ENCODE measurements at regions not wholly inside any gene's neighbourhood (a gene's known extent, or its start where the extent isn't known, plus 50 kb on each side); places are given as distances from the start of the nearest gene placed in this dataset.

DNA sequence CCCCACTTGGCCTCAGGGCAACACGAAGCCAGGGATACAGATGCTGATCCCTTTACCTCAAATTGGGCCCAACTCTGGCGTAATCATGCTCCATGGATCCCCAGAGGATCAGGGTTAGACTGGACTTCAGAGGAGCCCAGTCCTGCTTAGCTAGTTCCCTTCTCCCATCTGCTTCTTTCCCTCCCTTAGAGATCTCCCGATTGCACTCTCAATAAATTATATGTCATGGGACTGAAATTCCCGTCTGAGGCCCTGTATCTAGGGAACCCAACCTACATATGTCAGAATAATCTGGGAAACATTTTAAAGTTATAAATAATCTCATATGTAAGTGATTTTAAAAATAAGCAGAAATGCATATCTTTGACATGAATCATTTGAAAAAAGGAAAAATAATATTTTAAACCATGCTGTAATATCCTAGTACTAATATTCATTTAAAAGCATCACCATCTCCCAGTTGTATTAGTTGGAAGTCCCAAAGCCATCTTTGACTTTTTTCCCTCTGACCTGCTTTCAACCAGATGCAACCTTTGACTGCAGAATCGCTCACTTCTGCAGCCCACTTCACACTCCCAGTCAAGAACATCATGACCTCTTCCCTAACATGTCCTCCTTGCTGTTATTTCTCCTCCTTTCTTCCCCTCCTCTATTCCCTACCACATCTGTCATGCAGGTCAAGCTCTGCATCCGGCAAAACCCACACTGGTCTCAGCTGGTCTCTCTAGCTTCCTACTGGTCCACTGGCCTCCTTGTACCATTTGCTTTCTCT lies 393.6 kb downstream of the BTBD3 start:
- TF ChIP-seq, protein P1, sequence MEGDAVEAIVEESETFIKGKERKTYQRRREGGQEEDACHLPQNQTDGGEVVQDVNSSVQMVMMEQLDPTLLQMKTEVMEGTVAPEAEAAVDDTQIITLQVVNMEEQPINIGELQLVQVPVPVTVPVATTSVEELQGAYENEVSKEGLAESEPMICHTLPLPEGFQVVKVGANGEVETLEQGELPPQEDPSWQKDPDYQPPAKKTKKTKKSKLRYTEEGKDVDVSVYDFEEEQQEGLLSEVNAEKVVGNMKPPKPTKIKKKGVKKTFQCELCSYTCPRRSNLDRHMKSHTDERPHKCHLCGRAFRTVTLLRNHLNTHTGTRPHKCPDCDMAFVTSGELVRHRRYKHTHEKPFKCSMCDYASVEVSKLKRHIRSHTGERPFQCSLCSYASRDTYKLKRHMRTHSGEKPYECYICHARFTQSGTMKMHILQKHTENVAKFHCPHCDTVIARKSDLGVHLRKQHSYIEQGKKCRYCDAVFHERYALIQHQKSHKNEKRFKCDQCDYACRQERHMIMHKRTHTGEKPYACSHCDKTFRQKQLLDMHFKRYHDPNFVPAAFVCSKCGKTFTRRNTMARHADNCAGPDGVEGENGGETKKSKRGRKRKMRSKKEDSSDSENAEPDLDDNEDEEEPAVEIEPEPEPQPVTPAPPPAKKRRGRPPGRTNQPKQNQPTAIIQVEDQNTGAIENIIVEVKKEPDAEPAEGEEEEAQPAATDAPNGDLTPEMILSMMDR (conservative IDR thresholded peaks at IDR 0.05; ENCODE audit: low read depth, low read length) = no peak
- TF ChIP-seq EZH2 (IDR thresholded peaks at IDR 0.05; ENCODE audit: low read length, unreplicated experiment) = no peak

Measured in PC-3 (cell line).